CD4-positive, alpha-beta memory T cell (primary cell): ENCODE measurements at regions not wholly inside any gene's neighbourhood (a gene's known extent, or its start where the extent isn't known, plus 50 kb on each side); places are given as distances from the start of the nearest gene placed in this dataset.

Experiments
- CTCF ChIA-PET: fragments of 350-600 bp; sonication (Branson Sonifier 250); formaldehyde crosslinking; loops from one replicate; lab custom pipeline; 2021; ENCODE audit warnings: inconsistent platforms; ENCODE audit not compliant: partially characterized antibody; lab: Charles Lee
- POLR2A ChIA-PET: fragments of 350-600 bp; sonication (Branson Sonifier 250); formaldehyde crosslinking; loops from one replicate; lab custom pipeline; 2021; ENCODE audit not compliant: partially characterized antibody; lab: Charles Lee
- DNase-seq, 5 donors: peaks; one replicate each; pipeline versions ENCODE4 v3.0.0 to v3.0.0-alpha.2; 2020 to 2022; ENCODE audit warnings: mixed read lengths in 1 of 5
- H3K27ac ChIP-seq: one replicate; pipeline ENCODE4 v1.7.0; 2013; ENCODE audit warnings: low read depth, low read length
- H3K27me3 ChIP-seq: 2 replicates; pipeline ENCODE4 v1.7.0; 2013; ENCODE audit warnings: mild to moderate bottlenecking, low read length, moderate library complexity; ENCODE audit not compliant: insufficient read depth
- H3K36me3 ChIP-seq: 2 replicates; pipeline ENCODE4 v1.7.0; 2013; ENCODE audit warnings: mild to moderate bottlenecking, low read length, moderate library complexity; ENCODE audit not compliant: insufficient read depth
- H3K4me1 ChIP-seq: 2 replicates; pipeline ENCODE4 v1.7.0; 2013; ENCODE audit warnings: mild to moderate bottlenecking, low read length, moderate library complexity; ENCODE audit not compliant: insufficient read depth
- H3K4me3 ChIP-seq, 2 donors: one replicate each; pipeline ENCODE4 v1.7.0; 2013; ENCODE audit warnings: low read length in 2 of 2, mild to moderate bottlenecking in 1 of 2
- H3K9me3 ChIP-seq, 2 donors: one replicate each; pipeline ENCODE4 v1.7.0; 2013; ENCODE audit warnings: low read length in 2 of 2, control low read depth in 1 of 2; ENCODE audit not compliant: control insufficient read depth in 1 of 2
- H3K27ac Mint-ChIP-seq, 7 donors: one replicate each; pipeline ENCODE4 v1.8.0; 2020 to 2021; ENCODE audit warnings: mixed read lengths in 7 of 7, mild to moderate bottlenecking in 6 of 7, inconsistent platforms in 3 of 7, moderate library complexity in 3 of 7
- H3K27me3 Mint-ChIP-seq, 2 donors: one replicate each; pipeline ENCODE4 v1.8.0; 2020 to 2021; ENCODE audit warnings: mixed read lengths in 2 of 2
- H3K36me3 Mint-ChIP-seq, 2 donors: one replicate each; pipeline ENCODE4 v1.8.0; 2020 to 2021; ENCODE audit warnings: mixed read lengths in 2 of 2, inconsistent platforms in 1 of 2, mild to moderate bottlenecking in 1 of 2
- H3K4me1 Mint-ChIP-seq, 4 donors: one replicate each; pipeline ENCODE4 v1.8.0; 2020 to 2021; ENCODE audit warnings: mixed read lengths in 4 of 4, mild to moderate bottlenecking in 1 of 4
- H3K4me3 Mint-ChIP-seq, 8 donors: one replicate each; pipeline ENCODE4 v1.8.0; 2020 to 2021; ENCODE audit warnings: mixed read lengths in 8 of 8, mild to moderate bottlenecking in 7 of 8, moderate library complexity in 6 of 8, inconsistent platforms in 3 of 8
- H3K9me3 Mint-ChIP-seq, 8 donors: one replicate each; pipeline ENCODE4 v1.8.0; 2020 to 2021; ENCODE audit warnings: mixed read lengths in 8 of 8, mild to moderate bottlenecking in 5 of 8, inconsistent platforms in 3 of 8, moderate library complexity in 1 of 8
- intact Hi-C: fragments of 100-400 bp; cut with micrococcal nuclease; formaldehyde crosslinking; loops from one replicate; pipeline ENCODE4 v1.15.1; 2023

- Mint-ChIP-seq H3K27me3 (peaks cover 9 to 19% of the 10 kb centered on the region in 2 donors), H3K9me3 (peaks cover 0 to 8% (median 2%) of the 10 kb centered on the region in 8 donors), H3K27ac (no peak overlapping the region), H3K4me3 (no peak overlapping the region), H3K36me3 (no peaks in the 10 kb centered on the region), H3K4me1 (no peaks in the 10 kb centered on the region)
- H3K27me3 ChIP-seq: no peaks in the 10 kb centered on the region
- intact Hi-C loops: no loop called here
- no peaks in the 10 kb centered on the region for H3K9me3 ChIP-seq
- H3K4me1 ChIP-seq: no peaks in the 10 kb centered on the region
- CTCF ChIA-PET: no interaction called here
- POLR2A ChIA-PET: no interaction called here
- no peak overlapping the region for H3K4me3 ChIP-seq
- no peaks in the 10 kb centered on the region for H3K36me3 ChIP-seq
- H3K27ac ChIP-seq: no peak overlapping the region
- DNase-seq: no peak
Observed at GRCh38 chr5:10921160-10921559, 160.1 kb upstream of the DAP start.

GRCh38 chr5:10920400-10920799 lies 159.4 kb upstream of the DAP start:
- Mint-ChIP-seq H3K36me3 (no peaks in the 10 kb centered on the region), H3K27me3 (peaks cover 11 to 22% of the 10 kb centered on the region in 2 donors), H3K4me1 (no peaks in the 10 kb centered on the region), H3K27ac (no peak overlapping the region), H3K9me3 (peaks cover 0 to 5% (median under 1%) of the 10 kb centered on the region in 8 donors), H3K4me3 (no peak overlapping the region)
- Histone ChIP-seq H3K36me3 (no peaks in the 10 kb centered on the region), H3K9me3 (no peaks in the 10 kb centered on the region), H3K4me3 (no peak overlapping the region), H3K27ac (no peak overlapping the region), H3K4me1 (no peaks in the 10 kb centered on the region), H3K27me3 (no peaks in the 10 kb centered on the region)
- CTCF ChIA-PET: no interaction called here
- POLR2A ChIA-PET: no interaction called here
- intact Hi-C loops: no loop called here
- DNase-seq: no peak

GRCh38 chr5:10914741-10915480 lies 153.9 kb upstream of the DAP start:
- H3K27me3 Mint-ChIP-seq: peaks cover 21 to 23% of the 10 kb centered on the region in 2 donors
- POLR2A ChIA-PET: interaction anchor here (0.6 kb wide), 1 partner anchor 230 kb away, joined by 3 read pairs; no protein-coding TSS in a partner anchor
- intact Hi-C loops: no loop called here

GRCh38 chr5:10913841-10914240 lies 152.8 kb upstream of the DAP start:
- Mint-ChIP-seq H3K36me3 (no peaks in the 10 kb centered on the region), H3K4me3 (no peak overlapping the region), H3K27me3 (peaks cover 21% of the 10 kb centered on the region in 2 donors), H3K27ac (no peak overlapping the region), H3K4me1 (peaks cover 0 to 5% (median 0%) of the 10 kb centered on the region in 4 donors), H3K9me3 (peaks cover 0 to 3% (median 0%) of the 10 kb centered on the region in 8 donors)
- POLR2A ChIA-PET: no interaction called here
- Histone ChIP-seq H3K4me3 (no peak overlapping the region), H3K27ac (no peak overlapping the region), H3K27me3 (no peaks in the 10 kb centered on the region), H3K9me3 (no peaks in the 10 kb centered on the region), H3K36me3 (no peaks in the 10 kb centered on the region), H3K4me1 (no peaks in the 10 kb centered on the region)
- CTCF ChIA-PET: no interaction called here
- no peak for DNase-seq
- intact Hi-C loops: no loop called here

More at GRCh38 chr5:10914741-10915480, 153.9 kb upstream of the DAP start:
- DNase-seq: no peak
- H3K9me3 Mint-ChIP-seq: peaks cover 0 to 2% (median 0%) of the 10 kb centered on the region in 8 donors
- no peaks in the 10 kb centered on the region for H3K4me1 ChIP-seq
- no peak overlapping the region for H3K4me3 ChIP-seq
- CTCF ChIA-PET: no interaction called here
- no peak overlapping the region for H3K4me3 Mint-ChIP-seq
- H3K9me3 ChIP-seq: no peaks in the 10 kb centered on the region
- no peaks in the 10 kb centered on the region for H3K36me3 Mint-ChIP-seq
- H3K36me3 ChIP-seq: no peaks in the 10 kb centered on the region
- H3K27ac Mint-ChIP-seq: no peak overlapping the region
- no peaks in the 10 kb centered on the region for H3K27me3 ChIP-seq
- no peak overlapping the region for H3K27ac ChIP-seq
- H3K4me1 Mint-ChIP-seq: peaks cover 0 to 5% (median 0%) of the 10 kb centered on the region in 4 donors

DNA sequence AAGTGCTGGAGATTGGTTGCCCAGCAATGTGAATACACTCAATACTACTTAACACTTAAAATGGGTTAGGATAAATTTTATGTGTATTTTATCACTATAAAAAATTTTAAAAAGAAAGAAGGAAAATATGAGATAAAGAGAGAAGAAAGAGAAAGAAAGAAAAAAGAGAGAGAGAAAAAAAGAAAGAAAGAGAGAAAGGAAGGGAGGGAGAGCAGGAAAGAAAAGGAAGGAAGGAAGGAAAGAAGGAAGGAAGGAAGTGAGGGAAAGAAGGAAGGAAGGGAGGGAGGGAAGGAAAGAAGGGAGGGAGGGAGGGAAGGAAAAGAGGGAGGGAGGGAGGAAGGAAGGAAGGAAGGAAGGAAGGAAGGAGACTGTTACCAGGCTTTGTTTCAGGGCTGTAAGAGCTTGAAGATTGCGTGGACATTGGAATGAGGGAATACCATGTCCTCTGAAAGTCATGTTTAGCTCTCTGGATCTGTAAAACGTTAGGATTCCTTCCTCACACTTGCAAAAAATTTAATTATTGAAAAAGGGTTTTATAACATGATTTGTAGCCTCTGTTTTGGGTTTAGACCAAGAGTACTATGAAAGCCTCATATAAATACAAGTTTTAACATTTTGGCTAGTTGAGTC lies 152.3 kb upstream of the DAP start:
- DNase-seq: no peak
- H3K4me3 ChIP-seq: no peak overlapping the region
- H3K27ac ChIP-seq: no peak overlapping the region
- no peaks in the 10 kb centered on the region for H3K27me3 ChIP-seq
- H3K36me3 ChIP-seq: no peaks in the 10 kb centered on the region
- H3K27ac Mint-ChIP-seq: no peak overlapping the region
- no peaks in the 10 kb centered on the region for H3K36me3 Mint-ChIP-seq
- peaks cover 0 to 5% (median 0%) of the 10 kb centered on the region in 4 donors for H3K4me1 Mint-ChIP-seq
- H3K9me3 ChIP-seq: no peaks in the 10 kb centered on the region
- intact Hi-C loops: no loop called here
- POLR2A ChIA-PET: no interaction called here
- CTCF ChIA-PET: no interaction called here
- no peak overlapping the region for H3K4me3 Mint-ChIP-seq
- peaks cover 0 to 4% (median 0%) of the 10 kb centered on the region in 8 donors for H3K9me3 Mint-ChIP-seq
- H3K4me1 ChIP-seq: no peaks in the 10 kb centered on the region
- H3K27me3 Mint-ChIP-seq: peaks cover 18 to 21% of the 10 kb centered on the region in 2 donors

GRCh38 chr5:10912435-10912834 lies 151.4 kb upstream of the DAP start:
- no peaks in the 10 kb centered on the region for H3K36me3 Mint-ChIP-seq
- H3K9me3 ChIP-seq: no peaks in the 10 kb centered on the region
- H3K27ac ChIP-seq: no peak overlapping the region
- peaks cover 0 to 5% (median 0%) of the 10 kb centered on the region in 4 donors for H3K4me1 Mint-ChIP-seq
- intact Hi-C loops: no loop called here
- no peak overlapping the region for H3K4me3 Mint-ChIP-seq
- H3K36me3 ChIP-seq: no peaks in the 10 kb centered on the region
- H3K9me3 Mint-ChIP-seq: peaks cover 0 to 2% (median 0%) of the 10 kb centered on the region in 8 donors
- no peak overlapping the region for H3K27ac Mint-ChIP-seq
- H3K27me3 Mint-ChIP-seq: peaks cover 16 to 18% of the 10 kb centered on the region in 2 donors
- H3K4me3 ChIP-seq: no peak overlapping the region
- ChIA-PET POLR2A (no interaction called here), CTCF (no interaction called here)
- no peaks in the 10 kb centered on the region for H3K4me1 ChIP-seq
- no peak for DNase-seq
- H3K27me3 ChIP-seq: no peaks in the 10 kb centered on the region

- peaks cover 12 to 16% of the 10 kb centered on the region in 2 donors for H3K27me3 Mint-ChIP-seq
- POLR2A ChIA-PET: no interaction called here
- H3K27ac Mint-ChIP-seq: no peak overlapping the region
Observed at GRCh38 chr5:10910261-10910660, 149.2 kb upstream of the DAP start.

More at GRCh38 chr5:10910261-10910660, 149.2 kb upstream of the DAP start:
- CTCF ChIA-PET: no interaction called here
- no peak for DNase-seq
- Mint-ChIP-seq H3K4me1 (peaks cover 0 to 5% (median 0%) of the 10 kb centered on the region in 4 donors), H3K36me3 (no peaks in the 10 kb centered on the region), H3K9me3 (peaks cover 0 to 2% (median under 1%) of the 10 kb centered on the region in 8 donors), H3K4me3 (no peak overlapping the region)
- H3K9me3 ChIP-seq: no peaks in the 10 kb centered on the region
- intact Hi-C loops: no loop called here
- H3K36me3 ChIP-seq: no peaks in the 10 kb centered on the region
- no peaks in the 10 kb centered on the region for H3K27me3 ChIP-seq
- H3K27ac ChIP-seq: no peak overlapping the region
- H3K4me3 ChIP-seq: no peak overlapping the region
- H3K4me1 ChIP-seq: no peaks in the 10 kb centered on the region
